Astrocyte (in vitro differentiated cells and primary cell): ENCODE measurements at regions not wholly inside any gene's neighbourhood (a gene's known extent, or its start where the extent isn't known, plus 50 kb on each side); places are given as distances from the start of the nearest gene placed in this dataset.

Experiments used
- DNase-seq: peaks from one replicate; pipeline ENCODE4 v3.0.0-alpha.2; 2010; ENCODE audit warnings: low read depth
- FAIRE-seq: peaks from 2 replicates; lab custom pipeline; 2011; peaks lifted over from hg19 to GRCh38; lab: Jason Lieb, UNC
- H2AFZ ChIP-seq: 2 replicates; pipeline ENCODE4 v1.6.0; 2012; ENCODE audit warnings: low read depth, low read length, inconsistent platforms
- H3K27ac ChIP-seq: 2 replicates; pipeline ENCODE4 v1.5.1; 2011; ENCODE audit warnings: low read depth, low read length, inconsistent platforms
- H3K27me3 ChIP-seq: 2 replicates; pipeline ENCODE4 v1.6.0; 2011; ENCODE audit warnings: low read length, inconsistent platforms; ENCODE audit not compliant: insufficient read depth
- H3K36me3 ChIP-seq: 2 replicates; pipeline ENCODE4 v1.5.1; 2011; ENCODE audit warnings: low read length, inconsistent platforms; ENCODE audit not compliant: insufficient read depth
- H3K4me1 ChIP-seq: 2 replicates; pipeline ENCODE4 v1.5.1; 2011; ENCODE audit warnings: low read length, inconsistent platforms; ENCODE audit not compliant: insufficient read depth
- H3K4me2 ChIP-seq: 2 replicates; pipeline ENCODE4 v1.6.0; 2012; ENCODE audit warnings: low read length, inconsistent platforms
- H3K4me3 ChIP-seq: 2 replicates; pipeline ENCODE4 v1.5.1; 2011; ENCODE audit warnings: low read depth, mild to moderate bottlenecking, low read length, inconsistent platforms; ENCODE audit not compliant: insufficient read depth
- H3K79me2 ChIP-seq: 2 replicates; pipeline ENCODE4 v1.6.0; 2012; ENCODE audit warnings: mild to moderate bottlenecking, low read length, inconsistent platforms; ENCODE audit not compliant: insufficient read depth
- H3K9ac ChIP-seq: 2 replicates; pipeline ENCODE4 v1.6.0; 2012; ENCODE audit warnings: mild to moderate bottlenecking, low read length, inconsistent platforms
- H3K9me3 ChIP-seq: 2 replicates; pipeline ENCODE4 v1.5.1; 2012; ENCODE audit warnings: low read depth, mild to moderate bottlenecking, low read length, inconsistent platforms; ENCODE audit not compliant: insufficient read depth
- H4K20me1 ChIP-seq: 2 replicates; pipeline ENCODE4 v1.6.0; 2012; ENCODE audit warnings: low read length, inconsistent platforms; ENCODE audit not compliant: insufficient read depth
- H3K27ac Mint-ChIP-seq: one replicate; pipeline ENCODE4 v1.8.0; 2021; ENCODE audit warnings: mild to moderate bottlenecking, mixed read lengths; ENCODE audit not compliant: unreplicated experiment
- H3K27me3 Mint-ChIP-seq: one replicate; pipeline ENCODE4 v1.8.0; 2021; ENCODE audit warnings: low read depth, mixed read lengths; ENCODE audit not compliant: unreplicated experiment
- H3K36me3 Mint-ChIP-seq: one replicate; pipeline ENCODE4 v1.8.0; 2021; ENCODE audit warnings: low read depth, mixed read lengths; ENCODE audit not compliant: unreplicated experiment
- H3K4me1 Mint-ChIP-seq: one replicate; pipeline ENCODE4 v1.8.0; 2021; ENCODE audit warnings: low read depth, mixed read lengths; ENCODE audit not compliant: unreplicated experiment
- H3K4me3 Mint-ChIP-seq: one replicate; pipeline ENCODE4 v1.8.0; 2021; ENCODE audit warnings: mild to moderate bottlenecking, moderate library complexity, mixed read lengths; ENCODE audit not compliant: unreplicated experiment
- H3K9me3 Mint-ChIP-seq: one replicate; pipeline ENCODE4 v1.8.0; 2021; ENCODE audit warnings: mild to moderate bottlenecking, mixed read lengths; ENCODE audit not compliant: unreplicated experiment
- CTCF ChIP-seq: IDR thresholded peaks from 2 replicates; pipeline ENCODE4 v1.5.1; 2011; ENCODE audit warnings: low read depth, mild to moderate bottlenecking, inconsistent platforms, low read length, moderate library complexity; ENCODE audit not compliant: insufficient read depth
- EZH2 ChIP-seq: IDR thresholded peaks from 2 replicates; pipeline ENCODE4 v1.6.1; 2012; ENCODE audit warnings: mild to moderate bottlenecking, low read length, inconsistent platforms; ENCODE audit not compliant: insufficient read depth

GRCh38 chr5:135126688-135127438 lies 92.8 kb upstream of the PITX1 start:
- Histone ChIP-seq H2AFZ (no peak overlapping the region), H4K20me1 (no peaks in the 10 kb centered on the region), H3K79me2 (no peaks in the 10 kb centered on the region), H3K4me2 (no peak overlapping the region), H3K4me3 (no peak overlapping the region), H3K36me3 (no peaks in the 10 kb centered on the region), H3K27me3 (peaks cover 15% of the 10 kb centered on the region), H3K9ac (no peak overlapping the region), H3K27ac (no peak overlapping the region), H3K4me1 (peaks cover 4% of the 10 kb centered on the region), H3K9me3 (no peaks in the 10 kb centered on the region)
- no peak for FAIRE-seq
- no peaks in the 10 kb centered on the region for H3K9me3 Mint-ChIP-seq
- H3K27ac Mint-ChIP-seq = no peak overlapping the region
- peaks cover 74% of the 10 kb centered on the region for H3K27me3 Mint-ChIP-seq
- H3K4me3 Mint-ChIP-seq = no peak overlapping the region
- peaks cover 1% of the 10 kb centered on the region for H3K36me3 Mint-ChIP-seq
- DNase-seq = no peak
- peaks cover 3% of the 10 kb centered on the region for H3K4me1 Mint-ChIP-seq
- TF ChIP-seq EZH2 = no peak
- no peak for TF ChIP-seq CTCF

GRCh38 chr5:135124724-135125123 lies 90.7 kb upstream of the PITX1 start:
- H3K4me3 Mint-ChIP-seq = no peak overlapping the region
- Histone ChIP-seq H3K36me3 (no peaks in the 10 kb centered on the region), H4K20me1 (no peaks in the 10 kb centered on the region), H3K4me3 (no peak overlapping the region), H3K9me3 (no peaks in the 10 kb centered on the region), H3K4me1 (peaks cover 4% of the 10 kb centered on the region), H3K9ac (no peak overlapping the region), H3K27me3 (peaks cover 15% of the 10 kb centered on the region), H2AFZ (no peak overlapping the region), H3K79me2 (no peaks in the 10 kb centered on the region), H3K4me2 (no peak overlapping the region), H3K27ac (no peak overlapping the region)
- DNase-seq (no peak), FAIRE-seq (no peak)
- TF ChIP-seq EZH2 = no peak
- no peak for TF ChIP-seq CTCF
- no peak overlapping the region for H3K27ac Mint-ChIP-seq
- H3K27me3 Mint-ChIP-seq = peaks cover 72% of the 10 kb centered on the region
- H3K9me3 Mint-ChIP-seq = no peaks in the 10 kb centered on the region
- peaks cover 3% of the 10 kb centered on the region for H3K4me1 Mint-ChIP-seq
- no peaks in the 10 kb centered on the region for H3K36me3 Mint-ChIP-seq

- Mint-ChIP-seq H3K9me3 (no peaks in the 10 kb centered on the region), H3K27ac (no peak overlapping the region), H3K4me1 (peaks cover 3% of the 10 kb centered on the region), H3K36me3 (no peaks in the 10 kb centered on the region), H3K4me3 (no peak overlapping the region), H3K27me3 (peaks cover 73% of the 10 kb centered on the region)
- FAIRE-seq (no peak), DNase-seq (no peak)
- Histone ChIP-seq H3K27ac (no peak overlapping the region), H3K4me1 (peaks cover 4% of the 10 kb centered on the region), H3K4me3 (no peak overlapping the region), H3K79me2 (no peaks in the 10 kb centered on the region), H3K9me3 (no peaks in the 10 kb centered on the region), H3K4me2 (no peak overlapping the region), H2AFZ (no peak overlapping the region), H3K9ac (no peak overlapping the region), H4K20me1 (no peaks in the 10 kb centered on the region), H3K27me3 (peaks cover 12% of the 10 kb centered on the region), H3K36me3 (no peaks in the 10 kb centered on the region)
- no peak for TF ChIP-seq CTCF
- no peak for TF ChIP-seq EZH2
These were observed 90.1 kb upstream of the PITX1 start for GRCh38 chr5:135124128-135124527.
